ENCODE measurements at regions not wholly inside any gene's neighbourhood (a gene's known extent, or its start where the extent isn't known, plus 50 kb on each side); places are given as distances from the start of the nearest gene placed in this dataset.

DNA sequence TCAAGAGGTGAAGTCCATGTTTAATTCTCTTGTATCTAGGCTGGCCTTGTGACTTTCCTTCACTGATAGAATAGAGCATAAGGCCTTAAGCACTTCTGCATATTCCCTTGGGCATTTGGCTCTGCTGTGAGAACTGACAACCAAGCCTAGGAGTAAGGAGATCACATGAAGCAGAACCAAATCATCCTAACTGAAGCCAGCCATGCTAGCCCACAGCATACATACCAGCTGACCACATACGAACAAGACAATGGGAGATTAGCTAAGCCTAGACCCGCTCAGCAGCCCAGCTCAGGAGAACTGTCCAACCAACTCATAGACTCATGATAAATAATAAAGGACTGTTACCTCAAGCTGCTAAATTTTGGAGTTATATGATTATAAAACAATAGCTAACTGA, 114.6 kb upstream of the NEK7 start:
- DNase-seq, result no peak

DNA sequence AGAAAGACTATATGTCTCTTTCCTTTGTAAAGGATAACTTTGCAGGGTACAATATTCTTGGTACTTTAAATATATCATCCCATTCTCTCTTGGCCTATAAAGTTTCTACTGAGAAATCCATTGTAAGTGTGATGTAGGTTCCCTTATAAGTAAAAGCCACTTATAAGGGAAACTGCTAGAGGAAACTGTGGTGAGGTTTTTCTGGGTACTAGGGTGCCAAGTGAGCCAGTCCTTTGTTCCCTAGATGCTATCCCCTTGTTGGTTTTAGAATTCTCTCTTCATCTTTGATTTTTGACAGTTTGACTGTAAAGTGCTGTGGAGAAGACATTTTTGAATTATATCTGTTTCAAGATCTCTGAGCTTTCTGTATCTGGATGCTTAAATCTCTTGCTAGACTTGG, 108.9 kb upstream of the NEK7 start:
- no peak for DNase-seq

DNA sequence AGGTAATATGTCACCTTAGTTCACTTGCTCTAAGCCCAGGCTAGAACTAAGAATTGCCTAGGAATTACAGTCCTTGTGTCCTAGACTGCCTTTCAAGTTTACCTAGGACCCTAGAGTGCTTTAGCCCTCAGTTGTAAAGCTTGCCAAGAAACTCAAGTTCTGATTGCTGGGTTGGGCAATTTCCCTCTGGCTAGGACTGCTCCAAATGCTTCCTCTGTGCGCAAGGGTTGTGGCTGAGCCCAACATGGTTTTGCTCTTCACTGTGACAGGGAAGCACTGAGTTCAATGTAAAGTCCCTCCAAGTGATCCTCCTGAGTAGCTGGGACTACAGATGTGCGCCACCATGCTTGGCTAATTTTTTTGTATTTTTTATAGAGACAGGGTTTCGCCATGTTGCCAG, 102.3 kb upstream of the NEK7 start:
- DNase-seq, result no peak

DNA sequence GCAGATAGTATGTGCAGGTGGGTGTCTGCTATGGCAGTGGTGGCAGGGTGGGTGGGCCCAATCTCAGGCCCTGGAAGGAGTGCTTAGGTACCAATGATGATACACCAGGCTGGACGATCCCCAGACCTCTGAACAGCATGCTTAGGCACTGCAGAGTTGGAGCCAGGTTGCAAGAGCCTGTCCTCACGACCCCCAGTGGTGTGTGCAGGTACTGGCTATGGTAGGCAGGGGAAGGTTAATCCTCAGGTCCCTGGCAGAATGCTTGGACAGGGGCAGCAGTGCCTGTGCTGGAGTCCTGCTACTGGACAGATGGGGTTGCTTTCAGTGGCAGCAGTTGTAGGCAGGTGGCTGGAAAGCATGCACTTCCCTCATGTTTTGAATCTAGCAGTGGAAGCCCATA, 100.5 kb upstream of the NEK7 start:
- peak in 1 of 2 experiments; percentile 35 for DNase-seq

DNA sequence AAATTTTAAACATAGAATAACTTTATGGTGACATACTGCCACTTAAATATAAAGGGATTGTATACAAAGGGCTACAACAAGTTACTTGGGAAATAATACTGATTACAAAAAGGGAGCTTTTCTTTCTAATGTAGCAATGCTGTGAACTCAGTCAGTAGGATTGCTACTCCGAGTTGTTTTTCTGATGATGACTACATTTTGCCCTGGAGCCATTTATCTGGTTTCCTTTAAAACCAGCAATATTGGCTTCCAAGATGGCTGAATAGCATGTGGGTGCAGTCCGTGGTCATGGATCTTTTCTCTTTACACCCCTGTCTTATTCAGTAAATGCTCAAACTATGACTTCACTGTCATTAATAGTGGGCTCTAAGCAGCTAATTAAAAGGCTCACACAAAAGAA, 92.6 kb upstream of the NEK7 start:
- no peak for DNase-seq

DNA sequence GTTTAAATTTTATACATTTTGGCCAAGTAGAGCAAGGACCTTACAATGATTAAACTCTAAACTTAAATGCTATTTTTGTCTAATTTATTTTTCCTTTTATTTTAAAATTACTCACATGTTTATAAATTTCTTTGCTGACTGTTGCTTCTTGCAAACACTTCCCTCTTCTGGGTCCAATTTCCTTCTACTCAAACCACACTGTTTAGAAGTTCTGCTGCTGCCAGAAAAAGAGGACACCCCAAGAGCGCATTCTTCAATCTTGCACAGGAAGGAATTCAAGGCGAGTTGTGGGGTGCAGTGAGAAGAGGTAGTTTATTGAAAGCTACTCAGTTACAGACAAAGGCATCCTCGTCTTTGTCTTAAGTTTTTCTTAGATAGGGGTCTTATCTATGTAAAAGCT, 88.5 kb upstream of the NEK7 start:
- no peak for DNase-seq

DNA sequence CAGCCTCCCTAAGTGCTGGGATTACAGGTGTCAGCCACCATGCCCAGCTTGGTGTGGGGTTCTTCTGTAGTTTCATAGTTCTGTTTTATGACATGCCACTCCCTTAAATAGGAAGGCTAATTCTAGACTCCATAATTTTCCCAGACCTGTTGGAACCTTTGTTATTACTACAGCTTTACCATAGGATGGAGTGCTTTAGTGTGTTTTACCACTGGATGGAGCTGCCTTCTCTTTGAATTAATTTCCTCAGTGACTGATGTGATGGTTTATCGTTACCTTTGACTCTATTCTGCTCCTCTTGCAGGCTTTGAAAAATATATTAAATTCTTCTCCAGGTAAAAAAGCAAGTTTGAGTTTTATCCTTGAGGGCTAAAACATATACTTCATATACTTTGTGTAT, 84.6 kb upstream of the NEK7 start:
- no peak for DNase-seq

DNA sequence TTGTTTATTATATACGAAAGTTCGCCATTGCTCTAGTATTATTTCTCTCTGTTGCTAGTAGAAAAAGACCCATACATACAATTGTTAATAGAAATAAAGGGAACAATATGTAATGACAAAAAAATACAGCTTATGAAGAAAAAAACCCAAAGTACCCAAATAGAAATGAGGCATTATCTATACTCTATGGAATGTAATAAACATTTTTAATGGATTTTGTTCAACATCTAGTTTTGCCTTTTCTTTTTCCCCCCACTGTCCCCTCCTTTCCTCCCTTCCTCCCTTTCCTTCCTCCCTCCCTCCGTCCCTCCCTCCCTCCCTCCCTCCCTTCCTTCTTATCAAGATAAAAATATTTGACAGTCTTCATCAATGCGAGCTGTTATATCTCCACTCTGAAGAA, 81.5 kb upstream of the NEK7 start:
- DNase-seq, result no peak

DNA sequence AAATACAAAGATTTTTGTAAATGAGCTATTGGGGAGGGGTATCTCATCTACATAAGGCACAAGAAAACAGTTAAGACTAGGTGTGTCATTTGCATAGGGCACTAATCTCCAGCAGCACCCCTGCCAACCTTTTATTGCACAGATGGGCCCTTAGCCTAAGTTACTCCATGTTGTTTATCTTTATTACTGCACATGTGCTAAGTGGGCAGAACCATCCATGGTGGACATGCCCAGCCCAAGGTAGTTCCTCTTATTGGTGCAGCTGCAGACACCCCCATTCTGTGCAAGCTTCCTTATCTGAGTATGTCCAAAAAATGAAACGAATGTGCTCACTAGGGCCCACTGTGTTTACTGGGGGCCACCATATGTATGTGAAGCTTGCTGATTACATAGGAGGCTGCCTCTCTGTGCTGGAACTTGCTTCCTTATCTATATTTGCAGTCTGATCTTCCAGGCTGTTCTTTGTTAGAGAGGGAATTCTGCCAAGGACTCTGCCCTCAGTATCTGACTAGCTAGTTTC, 77.3 kb upstream of the NEK7 start:
- no peak for DNase-seq

DNA sequence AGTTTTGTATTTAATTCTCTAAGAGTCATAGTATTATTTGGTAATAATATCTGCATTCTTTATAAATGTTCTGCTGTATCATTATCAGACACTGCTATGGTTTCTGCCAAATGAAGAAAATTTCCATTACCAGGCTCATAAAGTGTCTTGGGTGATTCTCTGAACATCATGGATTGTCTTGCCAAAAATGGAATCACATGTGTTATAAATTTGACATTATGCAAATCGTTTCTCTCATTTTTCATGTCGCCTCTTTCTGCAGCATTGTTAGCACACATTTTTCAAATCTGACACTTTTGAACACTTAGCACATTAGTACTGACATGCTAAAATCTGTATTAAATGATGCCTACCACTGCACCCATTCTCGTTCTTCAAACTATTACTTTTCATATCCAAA, 74.2 kb upstream of the NEK7 start:
- DNase-seq, result no peak

DNA sequence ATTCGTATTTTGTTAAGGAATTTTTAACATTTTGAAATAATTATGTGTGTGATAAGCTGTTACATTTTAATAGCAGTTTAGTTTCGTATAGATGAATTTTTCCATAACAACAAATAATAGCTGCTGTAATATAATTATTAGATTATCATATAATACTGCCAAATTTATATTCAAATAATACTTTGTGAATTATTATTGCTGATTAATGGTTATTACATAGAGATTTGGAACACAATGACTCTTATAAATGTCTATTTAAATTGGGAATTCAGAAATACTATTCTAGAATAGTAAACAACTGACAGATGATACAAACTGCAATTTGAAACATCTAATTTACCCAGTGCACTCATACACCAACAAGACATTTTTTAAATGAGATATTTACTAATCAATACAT, 73.2 kb upstream of the NEK7 start:
- DNase-seq, result no peak

DNA sequence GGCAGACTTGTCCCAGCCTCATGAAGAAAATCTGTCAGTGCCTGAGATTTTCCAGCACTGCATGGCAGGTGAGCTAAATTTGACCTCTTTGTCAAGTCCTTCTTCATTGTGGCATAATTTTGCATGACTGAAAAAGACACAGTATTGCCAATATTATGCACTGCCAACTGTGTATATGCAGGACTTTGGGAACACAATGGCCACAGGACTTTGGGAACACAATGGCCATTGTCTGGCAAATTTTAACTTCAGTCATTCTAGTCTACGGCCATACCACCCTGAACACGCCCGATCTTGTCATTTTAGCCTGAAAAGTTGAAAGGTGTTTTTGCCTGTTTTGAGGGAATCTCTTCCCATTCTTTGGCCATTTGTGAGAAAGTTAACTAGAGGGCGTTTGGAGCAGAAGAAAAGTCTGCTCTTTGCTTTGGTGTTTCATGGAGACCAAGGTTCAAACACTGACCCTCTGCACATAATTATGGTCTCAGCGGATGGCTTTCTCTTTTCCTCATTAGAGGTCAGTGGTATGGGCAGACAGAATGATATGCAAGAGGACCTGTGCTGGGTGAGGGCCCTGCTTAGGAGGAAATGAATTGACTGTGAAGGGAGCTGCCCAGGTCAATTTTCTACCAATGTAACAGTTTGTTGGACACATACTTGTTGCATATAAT, 72.4 kb upstream of the NEK7 start:
- no peak for DNase-seq

DNA sequence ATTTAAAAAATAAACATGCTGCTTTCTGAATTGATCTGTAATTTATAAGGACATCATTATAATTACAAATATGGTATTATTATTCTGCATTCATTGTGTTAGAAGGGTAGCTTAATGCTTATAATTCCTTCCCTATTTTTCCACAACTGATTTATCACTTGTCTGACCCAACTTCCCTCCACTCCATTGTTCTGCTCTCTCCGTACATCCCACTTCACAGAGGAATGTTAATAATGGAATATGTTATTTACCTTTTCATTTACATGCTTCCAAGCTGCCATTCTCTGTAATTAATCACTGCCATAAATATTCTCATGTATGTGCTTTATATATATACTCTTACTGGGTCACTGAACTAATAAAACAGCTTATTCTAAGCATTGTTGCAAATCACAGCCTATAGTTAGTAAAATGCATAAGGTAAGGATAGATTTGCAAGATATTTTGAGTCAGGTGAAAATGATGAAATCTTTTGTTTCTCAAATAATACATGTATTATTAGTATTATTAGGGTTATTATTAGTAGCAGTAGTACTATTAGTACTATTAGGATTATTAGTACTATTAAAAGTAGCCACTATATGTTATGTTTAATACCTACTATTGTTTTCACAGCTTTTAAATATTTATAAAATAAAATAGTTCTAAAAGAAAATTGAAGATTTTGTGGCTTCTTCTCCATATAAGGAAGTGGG, 70.6 kb upstream of the NEK7 start:
- DNase-seq, result no peak

DNA sequence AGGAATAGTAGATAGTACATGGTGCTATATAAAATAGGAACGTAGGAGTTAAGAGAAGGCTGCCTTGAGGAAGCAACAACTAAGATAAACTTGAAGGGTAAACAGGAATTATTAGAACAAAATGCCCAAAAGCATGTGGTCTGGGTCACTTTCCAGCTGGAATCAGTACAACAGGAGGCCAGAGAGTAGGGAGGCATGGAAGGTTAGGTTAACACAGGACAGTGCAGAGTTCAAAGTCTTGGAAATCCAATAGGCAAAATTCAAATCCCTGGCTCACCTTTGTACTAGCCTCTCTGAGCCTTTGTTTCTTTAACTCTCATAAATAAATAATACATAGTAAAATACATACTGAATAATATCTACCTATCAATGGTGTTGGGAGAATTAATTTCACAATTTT, 69.0 kb upstream of the NEK7 start:
- DNase-seq, result no peak

DNA sequence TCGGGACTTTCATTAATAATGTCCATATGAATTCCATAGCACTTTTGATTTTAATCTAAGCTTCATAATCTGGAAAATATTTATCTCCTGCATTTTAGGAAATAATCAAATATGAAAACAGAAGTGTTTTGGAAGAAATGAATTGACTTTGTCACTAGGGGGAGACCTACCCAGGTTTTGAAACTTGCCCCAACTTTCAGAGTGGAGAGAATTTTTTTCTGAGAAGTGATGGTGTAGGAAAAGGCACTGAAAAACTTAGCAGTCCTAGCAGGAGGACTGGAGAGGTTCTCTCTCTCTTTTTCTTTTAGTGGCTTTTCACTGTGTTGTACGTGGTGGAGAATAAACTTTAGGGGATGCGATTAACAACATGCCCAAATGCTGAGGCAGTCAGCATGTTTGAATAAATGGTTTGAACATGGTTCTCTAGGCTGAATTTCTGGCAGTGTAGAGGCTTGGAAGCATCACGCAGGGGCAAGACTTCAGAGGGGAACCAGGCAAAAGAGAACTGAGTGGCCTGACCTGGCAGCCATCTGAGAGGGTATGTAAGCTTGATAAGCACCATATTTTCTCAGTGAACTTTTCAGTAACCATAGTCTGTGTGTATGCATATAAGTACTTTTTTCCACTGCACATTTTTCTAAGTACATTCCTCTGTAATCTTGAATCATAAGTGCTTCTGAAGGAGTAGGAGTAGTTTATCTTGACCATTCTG, 68.3 kb upstream of the NEK7 start:
- DNase-seq, result no peak

DNA sequence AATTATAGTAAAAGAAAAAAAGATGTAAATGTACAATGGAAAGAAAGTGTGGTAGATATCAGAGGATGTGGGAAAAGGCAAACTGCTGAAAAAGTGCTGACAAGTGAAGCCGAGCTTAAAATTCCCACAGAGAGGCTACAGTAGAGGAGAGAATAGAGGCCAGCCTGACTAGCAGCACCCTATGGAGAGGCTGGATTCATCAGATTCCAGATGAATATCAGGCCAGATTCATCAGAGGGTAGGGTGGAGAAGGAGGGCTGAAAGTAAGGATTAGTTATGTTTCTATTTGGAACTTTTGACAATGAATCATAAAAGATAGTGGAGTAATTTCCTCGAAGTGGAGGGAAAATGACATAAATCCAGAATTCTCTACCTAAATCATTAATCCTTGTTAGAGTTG, 60.4 kb upstream of the NEK7 start:
- DNase-seq, result no peak

DNA sequence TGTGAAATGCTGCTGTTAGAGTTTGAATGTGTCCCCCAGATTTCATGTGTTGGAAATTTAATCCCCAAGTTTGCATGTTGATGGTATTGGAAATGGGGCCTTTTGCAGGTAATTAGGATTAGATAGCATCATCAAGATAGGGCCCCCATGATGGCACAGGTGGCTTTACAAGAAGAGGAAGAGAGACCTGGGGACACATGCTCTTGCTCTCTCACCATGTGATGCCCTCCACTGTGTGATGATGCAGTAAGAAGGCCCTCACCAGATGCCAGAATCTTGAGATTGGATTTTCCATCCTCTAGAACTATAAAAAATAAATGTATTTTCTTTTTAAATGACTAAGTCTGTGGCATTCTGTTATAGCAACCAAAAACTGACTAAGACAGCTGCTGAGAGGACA, 57.0 kb upstream of the NEK7 start:
- no peak for DNase-seq

DNA sequence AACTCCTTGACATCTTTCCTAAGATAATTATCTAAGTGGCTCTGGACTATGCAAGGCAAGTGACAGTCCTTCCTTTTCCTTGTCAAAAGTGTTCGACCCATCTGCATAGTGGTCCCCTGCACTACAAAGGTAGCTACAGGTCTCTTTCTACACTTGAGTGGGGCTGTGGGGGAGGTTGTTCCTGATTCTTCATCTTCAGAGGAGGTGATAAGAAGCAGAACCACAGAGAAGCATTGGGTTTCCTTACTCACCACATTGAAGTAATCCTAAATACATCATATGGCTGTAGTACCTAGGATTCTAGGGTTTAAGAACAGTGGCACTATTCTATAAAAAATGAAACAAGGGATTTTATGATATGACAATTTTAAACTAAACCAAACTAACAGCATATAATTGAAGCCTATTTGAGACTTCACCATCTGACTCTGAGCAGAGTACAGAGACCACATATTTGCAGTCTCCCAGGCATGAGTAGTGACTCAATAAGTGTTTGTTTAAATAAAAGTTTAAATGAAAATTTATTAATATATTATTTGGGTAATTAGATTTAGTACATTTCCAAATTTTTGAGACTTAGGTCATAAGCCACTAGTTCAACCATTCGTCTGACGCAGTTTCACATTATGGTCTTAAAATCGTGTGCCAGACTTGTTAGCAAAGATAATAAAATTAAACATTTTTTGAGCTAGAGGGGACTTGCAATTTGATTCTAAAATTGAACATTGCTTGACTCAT, 54.9 kb upstream of the NEK7 start:
- no peak for DNase-seq

DNA sequence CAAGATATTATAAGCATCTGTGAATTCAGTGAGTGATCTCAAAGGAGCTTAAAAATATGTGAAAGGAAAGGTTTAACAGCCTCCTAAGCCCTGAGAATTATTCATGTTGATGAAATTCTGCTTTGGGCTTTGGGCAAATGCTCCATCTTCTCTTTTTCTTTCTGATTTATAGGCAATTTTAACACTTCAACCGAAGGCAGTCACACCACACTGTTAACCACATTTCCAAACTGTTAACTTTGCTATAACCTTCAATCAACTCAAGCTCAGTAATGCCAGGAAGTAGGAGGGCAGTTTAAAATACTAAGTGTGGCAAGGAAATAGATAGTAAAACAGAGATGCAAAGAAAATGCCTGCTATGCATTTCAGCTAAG, 54.4 kb upstream of the NEK7 start:
- no peak for DNase-seq

DNA sequence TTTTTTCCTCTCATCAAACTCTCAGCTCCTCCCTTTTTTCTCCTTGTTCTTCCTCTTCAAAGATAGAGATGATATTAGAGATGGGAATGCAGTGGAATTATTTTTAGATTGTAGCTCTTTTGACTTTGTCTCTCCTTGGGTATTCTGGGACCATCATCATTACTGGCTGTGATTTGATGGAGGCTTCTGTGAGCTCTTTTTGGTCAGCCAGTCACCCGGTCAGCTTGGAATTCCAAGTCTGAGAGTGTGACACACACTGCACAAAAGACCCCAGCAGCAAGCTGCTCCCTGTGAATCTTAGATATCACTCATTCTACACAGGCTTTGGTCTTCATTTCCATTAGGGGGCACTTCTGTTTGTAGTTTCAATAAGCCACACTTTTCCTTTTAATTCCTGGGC, 51.6 kb upstream of the NEK7 start:
- DNase-seq, result no peak

DNA sequence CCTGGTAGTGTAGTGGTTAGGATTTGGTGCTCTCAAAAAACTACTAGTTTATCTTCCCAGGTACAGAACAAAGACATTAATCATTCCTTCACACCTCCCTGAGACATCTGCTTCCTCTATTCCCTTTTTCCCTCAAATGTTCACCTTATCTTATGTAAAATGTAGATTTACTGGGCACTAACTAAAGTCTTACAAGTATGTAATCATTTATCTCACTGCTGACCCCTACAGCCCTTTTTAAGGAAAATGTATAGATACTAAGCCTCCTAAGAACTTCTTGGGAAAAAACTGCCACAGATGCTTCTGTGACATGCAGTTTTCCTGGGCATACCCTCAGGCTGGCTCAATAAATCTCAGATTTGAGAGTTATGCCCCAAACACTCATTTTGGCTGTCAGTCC, 50.8 kb upstream of the NEK7 start:
- no peak for DNase-seq

All from activated T-cell treated with anti-CD3 and anti-CD28 coated beads, Interleukin-2, amount 50 U/mL, for 48 hours (primary cell).